PC-9 (cell line): ENCODE measurements at regions not wholly inside any gene's neighbourhood (a gene's known extent, or its start where the extent isn't known, plus 50 kb on each side); places are given as distances from the start of the nearest gene placed in this dataset.

Source experiments
- BruUV-seq: library from RNA; stranded (reverse); fragments of 400-500 nt; replicated peaks from 2 replicates; lab custom pipeline; 2021; lab: Mats Ljungman, UMichigan
- CTCF ChIA-PET: fragments of 300-600 bp; sonication (Branson Sonifier 250); formaldehyde crosslinking; loops from one replicate; lab custom pipeline; 2022; ENCODE audit warnings: antibody characterized with exemption; lab: Charles Lee
- POLR2A ChIA-PET: fragments of 300-600 bp; sonication (Branson Sonifier 250); formaldehyde crosslinking; loops from one replicate; lab custom pipeline; 2022; ENCODE audit warnings: antibody characterized with exemption; ENCODE audit not compliant: unreplicated experiment; lab: Charles Lee
- DNase-seq, 2 experiments: peaks; one replicate each; pipeline versions ENCODE4 v3.0.0 to v3.0.0-alpha.2; 2015 to 2022; ENCODE audit warnings: mixed read lengths in 1 of 2
- H2AFZ ChIP-seq: fragments of 200-600 bp; sonication (generic); 2 replicates; pipeline ENCODE4 v1.8.1; 2017; ENCODE audit warnings: antibody characterized with exemption
- H3F3A ChIP-seq: fragments of 200-600 bp; sonication (generic); 2 replicates; pipeline ENCODE4 v1.8.1; 2017; ENCODE audit warnings: antibody characterized with exemption, mild to moderate bottlenecking, low read depth; ENCODE audit not compliant: insufficient read depth
- H3K27ac ChIP-seq: fragments of 200-600 bp; sonication (generic); 2 replicates; pipeline ENCODE4 v1.6.1; 2016; ENCODE audit warnings: mixed run types
- H3K27me3 ChIP-seq: fragments of 200-600 bp; sonication (generic); 2 replicates; pipeline ENCODE4 v1.6.1; 2016; ENCODE audit warnings: low read depth, mixed run types; ENCODE audit not compliant: insufficient read depth
- H3K36me3 ChIP-seq: fragments of 200-600 bp; sonication (generic); 2 replicates; pipeline ENCODE4 v1.6.1; 2016; ENCODE audit warnings: low read depth, mixed run types
- H3K4me1 ChIP-seq: fragments of 200-600 bp; sonication (generic); replicated peaks from 2 replicates; pipeline ENCODE4 v1.6.1; 2016; ENCODE audit warnings: mixed run types; ENCODE audit not compliant: insufficient read depth
- H3K4me2 ChIP-seq: fragments of 200-600 bp; sonication (generic); 2 replicates; pipeline ENCODE4 v1.6.1; 2017; ENCODE audit warnings: mixed run types
- H3K4me3 ChIP-seq: fragments of 200-600 bp; sonication (generic); 2 replicates; pipeline ENCODE4 v1.6.1; 2016; ENCODE audit warnings: mixed run types
- H3K79me2 ChIP-seq: fragments of 200-600 bp; sonication (generic); 2 replicates; pipeline ENCODE4 v1.6.1; 2017; ENCODE audit warnings: low read depth, mixed run types
- H3K9me2 ChIP-seq: fragments of 200-600 bp; sonication (generic); 2 replicates; pipeline ENCODE4 v1.8.1; 2017; ENCODE audit warnings: mild to moderate bottlenecking; ENCODE audit not compliant: insufficient read depth
- H3K9me3 ChIP-seq: fragments of 200-600 bp; sonication (generic); 2 replicates; pipeline ENCODE4 v1.8.1; 2016; ENCODE audit warnings: low read depth; ENCODE audit not compliant: insufficient read depth
- H4K20me1 ChIP-seq: fragments of 200-600 bp; sonication (generic); 2 replicates; pipeline ENCODE4 v1.8.1; 2017; ENCODE audit not compliant: insufficient read depth
- CTCF ChIP-seq: fragments of 200-600 bp; sonication (generic); conservative IDR thresholded peaks from 2 replicates; pipeline ENCODE4 v1.6.1; 2017; ENCODE audit warnings: mixed run types, antibody characterized with exemption, mild to moderate bottlenecking, moderate library complexity
- EZH2 ChIP-seq: fragments of 200-600 bp; sonication (generic); IDR thresholded peaks from 2 replicates; pipeline ENCODE4 v1.8.0; 2017; ENCODE audit warnings: antibody characterized with exemption, low read depth
- intact Hi-C: fragments of 100-400 bp; cut with micrococcal nuclease; formaldehyde crosslinking; loops from one replicate; pipeline ENCODE4 v1.10.0; 2022; ENCODE audit not compliant: unreplicated experiment

GRCh38 chr5:29950416-29951145 is 1242.9 kb upstream of the CDH6 start:
- Histone ChIP-seq H3K36me3 (no peaks in the 10 kb centered on the region), H3K27ac (no peak overlapping the region), H3K4me2 (no peak overlapping the region), H3F3A (no peaks in the 10 kb centered on the region), H4K20me1 (no peaks in the 10 kb centered on the region), H3K79me2 (no peaks in the 10 kb centered on the region), H3K27me3 (no peaks in the 10 kb centered on the region), H3K4me1 (no peaks in the 10 kb centered on the region), H2AFZ (no peak overlapping the region), H3K9me2 (no peaks in the 10 kb centered on the region), H3K4me3 (no peak overlapping the region), H3K9me3 (no peaks in the 10 kb centered on the region)
- DNase-seq, result no peak
- POLR2A ChIA-PET, result interaction anchor here (0.6 to 0.7 kb wide), 3 partner anchors 54 to 1650 kb away, joined by 3 to 6 read pairs (median 4); no protein-coding TSS in a partner anchor
- intact Hi-C loops, result no loop called here
- no TSS peak for BruUV-seq
- CTCF ChIA-PET, result no interaction called here
- TF ChIP-seq EZH2 (no peak), CTCF (no peak)

GRCh38 chr5:29949301-29949872 is 1244.1 kb upstream of the CDH6 start:
- ChIA-PET CTCF (no interaction called here), POLR2A (no interaction called here)
- DNase-seq, result no peak
- intact Hi-C loops, result no loop called here
- Histone ChIP-seq H4K20me1 (no peaks in the 10 kb centered on the region), H3K4me2 (no peak overlapping the region), H3K79me2 (no peaks in the 10 kb centered on the region), H3K4me3 (no peak overlapping the region), H3K4me1 (no peaks in the 10 kb centered on the region), H3K36me3 (no peaks in the 10 kb centered on the region), H3K9me3 (no peaks in the 10 kb centered on the region), H3K27me3 (no peaks in the 10 kb centered on the region), H2AFZ (no peak overlapping the region), H3K9me2 (no peaks in the 10 kb centered on the region), H3K27ac (no peak overlapping the region), H3F3A (no peaks in the 10 kb centered on the region)
- TF ChIP-seq CTCF (no peak), EZH2 (no peak)
- BruUV-seq, result no TSS peak

- Histone ChIP-seq H3F3A (no peaks in the 10 kb centered on the region), H3K27ac (no peak overlapping the region), H3K4me1 (no peaks in the 10 kb centered on the region), H3K27me3 (no peaks in the 10 kb centered on the region), H3K4me2 (no peak overlapping the region), H3K79me2 (no peaks in the 10 kb centered on the region), H2AFZ (no peak overlapping the region), H3K36me3 (no peaks in the 10 kb centered on the region), H3K9me3 (no peaks in the 10 kb centered on the region), H3K4me3 (no peak overlapping the region), H4K20me1 (no peaks in the 10 kb centered on the region), H3K9me2 (no peaks in the 10 kb centered on the region)
- intact Hi-C loops, result no loop called here
- ChIA-PET CTCF (no interaction called here), POLR2A (no interaction called here)
- TF ChIP-seq EZH2, result no peak
- no TSS peak for BruUV-seq
- no peak for DNase-seq
Measured at GRCh38 chr5:29944327-29944726, 1249.2 kb upstream of the CDH6 start.
